22Rv1 (cell line): ENCODE measurements at regions not wholly inside any gene's neighbourhood (a gene's known extent, or its start where the extent isn't known, plus 50 kb on each side); places are given as distances from the start of the nearest gene placed in this dataset.

ENCODE experiments used
- ZFX ChIP-seq: fragments of 450-650 bp; IDR thresholded peaks from 2 replicates; pipeline ENCODE4 v1.6.1; 2017; ENCODE audit warnings: antibody characterized with exemption, borderline replicate concordance
- TF ChIP-seq, protein P1 (sequence below): fragments of 450-650 bp; IDR thresholded peaks from 2 replicates; pipeline ENCODE4 v1.5.1; 2017; ENCODE audit warnings: mild to moderate bottlenecking

DNA sequence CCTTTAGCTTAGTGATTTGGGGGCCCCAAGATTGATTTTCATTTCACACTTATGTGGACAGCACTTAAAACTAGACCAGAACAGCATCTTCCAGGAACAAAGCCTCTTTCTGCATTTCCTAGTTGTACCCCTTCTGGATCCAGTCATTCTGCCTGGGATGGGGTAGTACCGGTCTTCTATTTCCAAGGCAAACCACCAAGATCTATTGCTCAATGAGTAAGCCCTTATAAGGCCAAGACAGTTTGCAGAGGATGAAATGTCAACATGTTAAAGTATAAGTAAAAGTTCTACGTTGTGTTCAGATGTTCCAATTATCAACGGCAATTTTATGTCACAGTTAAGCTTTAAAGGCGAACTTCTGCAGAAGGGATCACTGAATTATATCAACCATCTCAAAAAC, 106.9 kb upstream of the ZNF746 start:
- TF ChIP-seq, protein P1, sequence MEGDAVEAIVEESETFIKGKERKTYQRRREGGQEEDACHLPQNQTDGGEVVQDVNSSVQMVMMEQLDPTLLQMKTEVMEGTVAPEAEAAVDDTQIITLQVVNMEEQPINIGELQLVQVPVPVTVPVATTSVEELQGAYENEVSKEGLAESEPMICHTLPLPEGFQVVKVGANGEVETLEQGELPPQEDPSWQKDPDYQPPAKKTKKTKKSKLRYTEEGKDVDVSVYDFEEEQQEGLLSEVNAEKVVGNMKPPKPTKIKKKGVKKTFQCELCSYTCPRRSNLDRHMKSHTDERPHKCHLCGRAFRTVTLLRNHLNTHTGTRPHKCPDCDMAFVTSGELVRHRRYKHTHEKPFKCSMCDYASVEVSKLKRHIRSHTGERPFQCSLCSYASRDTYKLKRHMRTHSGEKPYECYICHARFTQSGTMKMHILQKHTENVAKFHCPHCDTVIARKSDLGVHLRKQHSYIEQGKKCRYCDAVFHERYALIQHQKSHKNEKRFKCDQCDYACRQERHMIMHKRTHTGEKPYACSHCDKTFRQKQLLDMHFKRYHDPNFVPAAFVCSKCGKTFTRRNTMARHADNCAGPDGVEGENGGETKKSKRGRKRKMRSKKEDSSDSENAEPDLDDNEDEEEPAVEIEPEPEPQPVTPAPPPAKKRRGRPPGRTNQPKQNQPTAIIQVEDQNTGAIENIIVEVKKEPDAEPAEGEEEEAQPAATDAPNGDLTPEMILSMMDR = no peak
- no peak for TF ChIP-seq ZFX
